K562 (cell line): ENCODE measurements at regions not wholly inside any gene's neighbourhood (a gene's known extent, or its start where the extent isn't known, plus 50 kb on each side); places are given as distances from the start of the nearest gene placed in this dataset.

Source experiments
- ATAC-seq: fragments of 200-7000 bp; cut with Tn5 transposase; 3 replicates; pipeline ENCODE4 v1.9.1; 2020; ENCODE audit warnings: moderate library complexity
- BruUV-seq: library from RNA; stranded (reverse); fragments of 400-500 nt; replicated peaks from 2 replicates; lab custom pipeline; 2021; lab: Mats Ljungman, UMichigan
- CTCF ChIA-PET: fragments of 300-600 bp; formaldehyde crosslinking; extraction: SDS; loops from one replicate; lab custom pipeline; 2021; ENCODE audit warnings: low intra/inter-chr PET ratio; lab: Yijun Ruan, JAX
- POLR2A ChIA-PET: fragments of 300-600, 350-650 bp; sonication (Branson Sonifier 250); formaldehyde crosslinking; extraction: SDS; loops from one replicate; lab custom pipeline; 2021; ENCODE audit warnings: antibody characterized with exemption, inconsistent platforms; lab: Yijun Ruan, JAX
- DNase-seq, 4 experiments: peaks; one replicate each; pipeline versions ENCODE4 v3.0.0 to v3.0.0-alpha.2; 2011 to 2018; ENCODE audit warnings: low spot score in 3 of 4, mixed read lengths in 3 of 4; ENCODE audit errors: extremely low read depth in 1 of 4
- FAIRE-seq: peaks from 2 replicates; lab custom pipeline; 2011; peaks lifted over from hg19 to GRCh38; lab: Jason Lieb, UNC
- H2AFZ ChIP-seq: 2 replicates; pipeline ENCODE4 v1.6.0; 2011; ENCODE audit warnings: low read depth, low read length, control low read depth, inconsistent platforms
- H3K27ac ChIP-seq: fragments of 200-600 bp; 3 replicates; pipeline ENCODE4 v1.8.0; 2011; ENCODE audit warnings: low read depth, mild to moderate bottlenecking, control low read depth, inconsistent platforms, low read length, moderate library complexity, mixed read lengths; ENCODE audit errors: extremely low read depth
- H3K27me3 ChIP-seq, 2 experiments: fragments of 300-600 bp in 1 of 2; 2 replicates in 1 of 2; 3 replicates in 1 of 2; pipeline versions ENCODE4 v1.6.0 to v1.8.0; 2011; ENCODE audit warnings: inconsistent platforms in 2 of 2, low read length in 2 of 2, mild to moderate bottlenecking in 1 of 2, mixed read lengths in 1 of 2, moderate library complexity in 1 of 2; ENCODE audit not compliant: control insufficient read depth in 2 of 2, insufficient read depth in 2 of 2
- H3K36me3 ChIP-seq: fragments of 300-600 bp; 3 replicates; pipeline ENCODE4 v1.8.0; 2011; ENCODE audit warnings: mild to moderate bottlenecking, low read length, inconsistent platforms; ENCODE audit not compliant: control insufficient read depth, insufficient read depth
- H3K4me1 ChIP-seq, 2 experiments: fragments of 200-600 bp in 1 of 2; replicated peaks in 1 of 2; 2 replicates in 1 of 2; 3 replicates in 1 of 2; pipeline versions ENCODE4 v1.5.1 to v1.8.0; 2011; ENCODE audit warnings: inconsistent platforms in 2 of 2, low read length in 2 of 2, mild to moderate bottlenecking in 1 of 2, mixed read lengths in 1 of 2, moderate library complexity in 1 of 2; ENCODE audit not compliant: control insufficient read depth in 2 of 2, insufficient read depth in 2 of 2
- H3K4me2 ChIP-seq: 2 replicates; pipeline ENCODE4 v1.6.1; 2011; ENCODE audit warnings: low read length, control low read depth, inconsistent platforms, mixed read lengths; ENCODE audit not compliant: insufficient read depth
- H3K4me3 ChIP-seq: fragments of 200-600 bp; sonication (generic), shearing (Covaris generic); 2 replicates; pipeline ENCODE4 v1.5.1; 2016; ENCODE audit warnings: control low read depth, inconsistent platforms
- H3K79me2 ChIP-seq: fragments of 200-600 bp; 3 replicates; pipeline ENCODE4 v1.8.0; 2011; ENCODE audit warnings: low read length, inconsistent platforms; ENCODE audit not compliant: control insufficient read depth, insufficient read depth
- H3K9ac ChIP-seq, 2 experiments: 2 replicates each; pipeline versions ENCODE4 v1.6.0 to v1.6.1; 2011; ENCODE audit warnings: low read depth in 2 of 2, low read length in 2 of 2, control low read depth in 1 of 2, inconsistent platforms in 1 of 2, mild to moderate bottlenecking in 1 of 2, mixed read lengths in 1 of 2; ENCODE audit not compliant: insufficient read depth in 1 of 2
- H3K9me1 ChIP-seq: one replicate; pipeline ENCODE4 v1.6.0; 2011; ENCODE audit warnings: inconsistent platforms, mild to moderate bottlenecking, low read length, moderate library complexity; ENCODE audit not compliant: control insufficient read depth, insufficient read depth
- H3K9me3 ChIP-seq: replicated peaks from 2 replicates; pipeline ENCODE4 v1.5.1; 2011; ENCODE audit warnings: low read depth, low read length, inconsistent platforms; ENCODE audit not compliant: control insufficient read depth, insufficient read depth
- H4K20me1 ChIP-seq: replicated peaks from 2 replicates; pipeline ENCODE4 v1.6.1; 2011; ENCODE audit warnings: low read length, inconsistent platforms, mixed read lengths; ENCODE audit not compliant: control insufficient read depth, insufficient read depth
- EP400 ChIP-seq: fragments of 450-650 bp; IDR thresholded peaks from 2 replicates; pipeline ENCODE4 v1.6.1; 2017; ENCODE audit warnings: antibody characterized with exemption, mild to moderate bottlenecking, moderate library complexity
- EZH2 ChIP-seq: IDR thresholded peaks from 2 replicates; pipeline ENCODE4 v1.6.1; 2012; ENCODE audit warnings: low read depth, mild to moderate bottlenecking, inconsistent platforms, low read length, borderline replicate concordance
- GABPA ChIP-seq: fragments of 200-800 bp; sonication (Bioruptor generic); conservative IDR thresholded peaks from 2 replicates; pipeline ENCODE4 v1.6.1; 2016; ENCODE audit warnings: low read depth, missing genetic modification characterization, missing compliant biosample characterization
- MXI1 ChIP-seq: IDR thresholded peaks from 2 replicates; pipeline ENCODE4 v1.6.1; 2011; ENCODE audit warnings: low read depth, mild to moderate bottlenecking, improper control_type of control experiment, low read length
- NCOA2 ChIP-seq, 2 experiments: fragments of 450-650 bp; IDR thresholded peaks; 2 replicates each; pipeline ENCODE4 v1.6.1; 2018; ENCODE audit warnings: mild to moderate bottlenecking in 2 of 2, moderate library complexity in 1 of 2; ENCODE audit not compliant: partially characterized antibody in 2 of 2
- NFXL1 ChIP-seq: fragments of 450-650 bp; formaldehyde crosslinking; IDR thresholded peaks from 2 replicates; pipeline ENCODE4 v1.4.0; 2021; ENCODE audit warnings: mild to moderate bottlenecking
- NR2C1 ChIP-seq, 2 experiments: fragments of 450-650 bp; IDR thresholded peaks; 2 replicates each; pipeline ENCODE4 v1.6.1; 2017; ENCODE audit warnings: mild to moderate bottlenecking in 2 of 2, antibody characterized with exemption in 1 of 2, inconsistent platforms in 1 of 2, missing compliant biosample characterization in 1 of 2, missing genetic modification characterization in 1 of 2
- PTRF ChIP-seq: fragments of 450-650 bp; IDR thresholded peaks from 2 replicates; pipeline ENCODE4 v1.6.1; 2016; ENCODE audit warnings: mild to moderate bottlenecking, missing genetic modification characterization, missing compliant biosample characterization
- RCOR1 ChIP-seq, 2 experiments: IDR thresholded peaks; 2 replicates each; pipeline ENCODE4 v1.6.1; 2012; ENCODE audit warnings: low read depth in 2 of 2, low read length in 2 of 2, borderline replicate concordance in 1 of 2, improper control_type of control experiment in 1 of 2
- SREBF1 ChIP-seq: fragments of 150-350 bp; IDR thresholded peaks from 2 replicates; pipeline ENCODE4 v1.6.1; 2014; ENCODE audit warnings: antibody characterized with exemption, low read depth, low read length, borderline replicate concordance
- SRSF3 ChIP-seq: fragments of 200-400 bp; formaldehyde crosslinking; IDR thresholded peaks from 2 replicates; pipeline ENCODE4 v1.6.1; 2016; ENCODE audit warnings: mild to moderate bottlenecking, low read length, moderate library complexity; ENCODE audit not compliant: insufficient read depth
- ZNF384 ChIP-seq: IDR thresholded peaks from 2 replicates; pipeline ENCODE4 v1.6.1; 2012; ENCODE audit warnings: low read depth, low read length, improper control_type of control experiment
- ZNF766 ChIP-seq: fragments of 200-800 bp; sonication (Bioruptor generic); conservative IDR thresholded peaks from 2 replicates; pipeline ENCODE4 v1.6.1; 2016; ENCODE audit warnings: missing genetic modification characterization, missing compliant biosample characterization
- ZNF77 ChIP-seq: fragments of 250-450 bp; sonication (Bioruptor Pico); IDR thresholded peaks from 2 replicates; pipeline ENCODE4 v1.5.0; 2020
- WGBS: fragments of 100-300 bp; shearing (Covaris generic); methylation state at CpG from one replicate; pipeline ENCODE4 v1.1.6; 2016; ENCODE audit warnings: low coverage, mixed read lengths; ENCODE audit not compliant: insufficient coverage; ENCODE audit errors: missing lambda C conversion rate; 5-methylcytosine and 5-hydroxymethylcytosine counted together
- in situ Hi-C: fragments of 300-500 bp; cut with MboI; formaldehyde crosslinking; loops from 4 replicates; pipeline ENCODE4 v1.15.0; 2018; ENCODE audit warnings: inconsistent platforms, mixed read lengths
- intact Hi-C: fragments of 100-400 bp; cut with micrococcal nuclease; formaldehyde crosslinking; loops from 2 replicates; pipeline ENCODE4 v1.14.2; 2022
- TF ChIP-seq, protein P1 (sequence below): fragments of 250-450 bp; sonication (Bioruptor Pico); IDR thresholded peaks from 2 replicates; pipeline ENCODE4 v1.5.0; 2021
- TF ChIP-seq, protein P2 (sequence below): sonication (generic); formaldehyde crosslinking; IDR thresholded peaks from 2 replicates; pipeline ENCODE4 v1.8.0; 2022; ENCODE audit warnings: missing genetic modification reagents, mild to moderate bottlenecking, borderline replicate concordance
- TF ChIP-seq, protein P3 (sequence below): IDR thresholded peaks from 2 replicates; pipeline ENCODE4 v1.6.1; 2011; ENCODE audit warnings: borderline replicate concordance, low read depth, mild to moderate bottlenecking, moderate library complexity, low read length; ENCODE audit not compliant: insufficient read depth, poor library complexity, severe bottlenecking

DNA sequence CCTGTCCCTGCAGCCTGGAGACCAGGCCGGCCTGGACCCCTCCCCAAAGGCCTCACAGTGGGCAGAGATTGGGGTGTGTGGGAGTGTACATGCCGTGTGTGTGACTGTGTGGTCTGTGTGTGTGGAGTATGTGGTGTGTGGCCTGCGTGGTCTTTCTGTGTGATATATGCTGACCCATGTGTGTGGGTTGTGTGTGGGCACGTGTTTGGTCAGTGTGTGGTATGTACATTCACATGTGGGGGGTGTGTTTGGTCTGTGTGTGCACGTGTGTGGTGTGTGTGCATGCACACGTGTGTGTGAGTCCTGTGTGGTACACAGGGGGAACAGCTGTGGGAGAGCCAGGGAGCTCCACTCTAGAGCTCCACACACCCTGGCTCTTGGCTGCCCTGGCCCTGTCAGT is 1185.1 kb downstream of the BRD1 start:
- H3K4me3 ChIP-seq: no peak overlapping the region
- TF ChIP-seq RCOR1 (IDR thresholded peaks at IDR 0.05; ENCODE audit: borderline replicate concordance in 1 of 2, low read depth in 2 of 2, low read length in 2 of 2) (no peak), PTRF (tag) (no peak), ZNF766 (CRISPR knock-in tag) (no peak), ZNF77 (CRISPR knock-in tag) (no peak), GABPA (tag) (no peak), EP400 (no peak), NCOA2 (IDR thresholded peaks at IDR 0.05; ENCODE audit: partially characterized antibody in 2 of 2) (no peak), SREBF1 (no peak), NFXL1 (no peak), NR2C1 (IDR thresholded peaks at IDR 0.05) (no peak), NR2C1 (tag; IDR thresholded peaks at IDR 0.05) (no peak), ZNF384 (no peak), MXI1 (no peak), SRSF3 (no peak), EZH2 (no peak)
- TF ChIP-seq, protein P1, sequence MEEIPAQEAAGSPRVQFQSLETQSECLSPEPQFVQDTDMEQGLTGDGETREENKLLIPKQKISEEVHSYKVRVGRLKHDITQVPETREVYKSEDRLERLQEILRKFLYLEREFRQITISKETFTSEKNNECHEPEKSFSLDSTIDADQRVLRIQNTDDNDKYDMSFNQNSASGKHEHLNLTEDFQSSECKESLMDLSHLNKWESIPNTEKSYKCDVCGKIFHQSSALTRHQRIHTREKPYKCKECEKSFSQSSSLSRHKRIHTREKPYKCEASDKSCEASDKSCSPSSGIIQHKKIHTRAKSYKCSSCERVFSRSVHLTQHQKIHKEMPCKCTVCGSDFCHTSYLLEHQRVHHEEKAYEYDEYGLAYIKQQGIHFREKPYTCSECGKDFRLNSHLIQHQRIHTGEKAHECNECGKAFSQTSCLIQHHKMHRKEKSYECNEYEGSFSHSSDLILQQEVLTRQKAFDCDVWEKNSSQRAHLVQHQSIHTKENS (CRISPR knock-in tag): no peak
- TF ChIP-seq, protein P2, sequence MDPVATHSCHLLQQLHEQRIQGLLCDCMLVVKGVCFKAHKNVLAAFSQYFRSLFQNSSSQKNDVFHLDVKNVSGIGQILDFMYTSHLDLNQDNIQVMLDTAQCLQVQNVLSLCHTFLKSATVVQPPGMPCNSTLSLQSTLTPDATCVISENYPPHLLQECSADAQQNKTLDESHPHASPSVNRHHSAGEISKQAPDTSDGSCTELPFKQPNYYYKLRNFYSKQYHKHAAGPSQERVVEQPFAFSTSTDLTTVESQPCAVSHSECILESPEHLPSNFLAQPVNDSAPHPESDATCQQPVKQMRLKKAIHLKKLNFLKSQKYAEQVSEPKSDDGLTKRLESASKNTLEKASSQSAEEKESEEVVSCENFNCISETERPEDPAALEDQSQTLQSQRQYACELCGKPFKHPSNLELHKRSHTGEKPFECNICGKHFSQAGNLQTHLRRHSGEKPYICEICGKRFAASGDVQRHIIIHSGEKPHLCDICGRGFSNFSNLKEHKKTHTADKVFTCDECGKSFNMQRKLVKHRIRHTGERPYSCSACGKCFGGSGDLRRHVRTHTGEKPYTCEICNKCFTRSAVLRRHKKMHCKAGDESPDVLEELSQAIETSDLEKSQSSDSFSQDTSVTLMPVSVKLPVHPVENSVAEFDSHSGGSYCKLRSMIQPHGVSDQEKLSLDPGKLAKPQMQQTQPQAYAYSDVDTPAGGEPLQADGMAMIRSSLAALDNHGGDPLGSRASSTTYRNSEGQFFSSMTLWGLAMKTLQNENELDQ (CRISPR knock-in tag): no peak
- TF ChIP-seq, protein P3, sequence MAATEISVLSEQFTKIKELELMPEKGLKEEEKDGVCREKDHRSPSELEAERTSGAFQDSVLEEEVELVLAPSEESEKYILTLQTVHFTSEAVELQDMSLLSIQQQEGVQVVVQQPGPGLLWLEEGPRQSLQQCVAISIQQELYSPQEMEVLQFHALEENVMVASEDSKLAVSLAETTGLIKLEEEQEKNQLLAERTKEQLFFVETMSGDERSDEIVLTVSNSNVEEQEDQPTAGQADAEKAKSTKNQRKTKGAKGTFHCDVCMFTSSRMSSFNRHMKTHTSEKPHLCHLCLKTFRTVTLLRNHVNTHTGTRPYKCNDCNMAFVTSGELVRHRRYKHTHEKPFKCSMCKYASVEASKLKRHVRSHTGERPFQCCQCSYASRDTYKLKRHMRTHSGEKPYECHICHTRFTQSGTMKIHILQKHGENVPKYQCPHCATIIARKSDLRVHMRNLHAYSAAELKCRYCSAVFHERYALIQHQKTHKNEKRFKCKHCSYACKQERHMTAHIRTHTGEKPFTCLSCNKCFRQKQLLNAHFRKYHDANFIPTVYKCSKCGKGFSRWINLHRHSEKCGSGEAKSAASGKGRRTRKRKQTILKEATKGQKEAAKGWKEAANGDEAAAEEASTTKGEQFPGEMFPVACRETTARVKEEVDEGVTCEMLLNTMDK: no peak
- POLR2A ChIA-PET: no interaction called here
- H3K4me2 ChIP-seq: no peak overlapping the region
- peaks cover 0 to 7% of the 10 kb centered on the region in 2 experiments; a peak in 2 of 5 replicates for H3K27me3 ChIP-seq
- 0% methylated on average over 5 of the region's 6 CpGs for WGBS
- ATAC-seq (no peak), FAIRE-seq (no peak), DNase-seq (no peak)
- H3K9me3 ChIP-seq: no peaks in the 10 kb centered on the region
- intact Hi-C loops (no loop called here), in situ Hi-C loops (no loop called here)
- H3K79me2 ChIP-seq: no peaks in the 10 kb centered on the region
- H4K20me1 ChIP-seq: no peaks in the 10 kb centered on the region
- H3K9ac ChIP-seq: no peak overlapping the region
- H2AFZ ChIP-seq: no peak overlapping the region
- no peaks in the 10 kb centered on the region for H3K9me1 ChIP-seq
- no peaks in the 10 kb centered on the region for H3K36me3 ChIP-seq
- H3K4me1 ChIP-seq: no peaks in the 10 kb centered on the region
- no peak overlapping the region for H3K27ac ChIP-seq
- CTCF ChIA-PET: no interaction called here
- BruUV-seq: no TSS peak
